Anterior cingulate cortex (tissue), 58 donors: ENCODE measurements at regions not wholly inside any gene's neighbourhood (a gene's known extent, or its start where the extent isn't known, plus 50 kb on each side); places are given as distances from the start of the nearest gene placed in this dataset.

Experiments used
- DNase-seq, 58 donors: peaks; one replicate each; lab custom pipeline; 2025; lab: John Stamatoyannopoulos, UW

- DNase-seq = no peak
Measured at GRCh38 chr2:196549052-196549451, 90.5 kb upstream of the CCDC150 start.

GRCh38 chr2:196551014-196551413 is 88.5 kb upstream of the CCDC150 start:
- DNase-seq = no peak

- DNase-seq = no peak
Measured at GRCh38 chr2:196555161-196555560, 84.4 kb upstream of the CCDC150 start.

GRCh38 chr2:196555726-196556125 is 83.8 kb upstream of the CCDC150 start:
- DNase-seq = no peak

GRCh38 chr2:196558497-196558896 is 81.0 kb upstream of the CCDC150 start:
- DNase-seq = no peak

- no peak for DNase-seq
Measured at GRCh38 chr2:196563876-196564275, 75.6 kb upstream of the CCDC150 start.

- no peak for DNase-seq
Measured at GRCh38 chr2:196565106-196565765, 74.3 kb upstream of the CCDC150 start.

- no peak for DNase-seq
Measured at GRCh38 chr2:196565982-196566381, 73.5 kb upstream of the CCDC150 start.

- peak in 1 of 58 donors; percentile 16 for DNase-seq
Measured at GRCh38 chr2:196566961-196567666, 72.4 kb upstream of the CCDC150 start.

- no peak for DNase-seq
Measured at GRCh38 chr2:196568506-196568905, 71.0 kb upstream of the CCDC150 start.

- no peak for DNase-seq
Measured at GRCh38 chr2:196584903-196585302, 54.6 kb upstream of the CCDC150 start.

GRCh38 chr2:196586511-196586991 is 53.0 kb upstream of the CCDC150 start:
- DNase-seq = peak in 4 of 58 donors; percentile 12 to 63 (median 26)

- peak in 5 of 58 donors; percentile 7 to 57 (median 17) for DNase-seq
Measured at GRCh38 chr2:196587056-196587455, 52.5 kb upstream of the CCDC150 start.

- DNase-seq = no peak
Measured at GRCh38 chr2:196587739-196588138, 51.8 kb upstream of the CCDC150 start.

GRCh38 chr2:196589419-196589818 is 50.1 kb upstream of the CCDC150 start:
- no peak for DNase-seq
